ENCODE measurements at regions not wholly inside any gene's neighbourhood (a gene's known extent, or its start where the extent isn't known, plus 50 kb on each side); places are given as distances from the start of the nearest gene placed in this dataset.

DNA sequence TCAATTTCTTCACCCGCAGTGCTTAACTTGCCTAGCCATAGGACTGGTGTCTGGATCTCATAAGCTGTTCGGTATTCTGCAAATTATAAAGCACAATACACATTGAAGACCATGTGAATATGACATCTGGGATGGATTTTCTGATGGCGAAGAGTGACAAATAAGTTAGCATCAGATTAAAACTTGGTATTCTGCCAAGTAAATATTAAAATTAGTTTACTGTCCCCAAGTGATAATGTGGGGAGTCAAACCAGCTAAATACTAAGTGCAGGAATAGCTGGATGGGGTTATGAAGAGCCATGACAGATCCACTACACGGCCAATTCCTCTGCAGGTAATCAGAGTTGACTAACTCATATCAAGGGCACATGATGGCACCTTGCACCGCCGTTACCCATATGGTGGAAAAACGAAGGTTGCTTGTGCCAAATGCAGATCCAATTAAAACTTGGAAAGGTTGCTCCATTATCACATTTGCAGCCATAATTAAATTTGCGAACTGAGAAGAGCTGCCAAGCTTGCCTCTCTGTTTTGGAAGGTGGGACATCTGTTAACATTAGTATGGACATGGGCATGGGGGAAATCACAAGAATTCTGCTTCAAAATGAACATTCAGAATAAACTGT lies 114.9 kb upstream of the TOM1L1 start:
- dilution Hi-C loops (cut with MboI; ENCODE audit: extremely low pct_ligation_motif_present, low sequenced_read_pairs), result no loop called here
- no peaks in the 10 kb centered on the region for H3K9me3 ChIP-seq (ENCODE audit: control insufficient read depth, low read depth, low read length)
- H3K27ac ChIP-seq (ENCODE audit: control insufficient read depth, insufficient read depth, low read length), result no peak overlapping the region
- no peak overlapping the region for H3K4me3 ChIP-seq (ENCODE audit: control insufficient read depth in 2 of 3, extremely low read depth in 1 of 3, insufficient read depth in 2 of 3, low read depth in 1 of 3, low read length in 3 of 3)
- no peak overlapping the region for H3K9ac ChIP-seq (ENCODE audit: control insufficient read depth, extremely low read depth, insufficient read depth, low read length)
- H3K9me1 ChIP-seq (ENCODE audit: control insufficient read depth, extremely low read depth, insufficient read depth, low read length), result no peaks in the 10 kb centered on the region
- H3K36me3 ChIP-seq (ENCODE audit: control insufficient read depth in 2 of 2, extremely low read depth in 1 of 2, insufficient read depth in 2 of 2, low read length in 2 of 2), result no peaks in the 10 kb centered on the region
- H2AFZ ChIP-seq (ENCODE audit: control insufficient read depth, low read length), result no peak overlapping the region
- H4K20me1 ChIP-seq (ENCODE audit: control insufficient read depth, extremely low read depth, insufficient read depth, low read length), result no peaks in the 10 kb centered on the region
- no peak for FAIRE-seq
- H3K4me2 ChIP-seq (ENCODE audit: control insufficient read depth, extremely low read depth, insufficient read depth, low read depth, low read length), result no peak overlapping the region
- H3K4me1 ChIP-seq (ENCODE audit: control insufficient read depth, extremely low read depth, insufficient read depth, low read length), result no peaks in the 10 kb centered on the region
- DNase-seq (ENCODE audit: low read depth, low spot score), result no peak
- no peaks in the 10 kb centered on the region for H3K27me3 ChIP-seq (ENCODE audit: control insufficient read depth, extremely low read depth, insufficient read depth, low read length)
- no peaks in the 10 kb centered on the region for H3K79me2 ChIP-seq (ENCODE audit: control insufficient read depth, insufficient read depth, low read length)
- no peak for TF ChIP-seq EZH2 (IDR thresholded peaks at IDR 0.05; ENCODE audit: low read length)
- TF ChIP-seq, protein P1, sequence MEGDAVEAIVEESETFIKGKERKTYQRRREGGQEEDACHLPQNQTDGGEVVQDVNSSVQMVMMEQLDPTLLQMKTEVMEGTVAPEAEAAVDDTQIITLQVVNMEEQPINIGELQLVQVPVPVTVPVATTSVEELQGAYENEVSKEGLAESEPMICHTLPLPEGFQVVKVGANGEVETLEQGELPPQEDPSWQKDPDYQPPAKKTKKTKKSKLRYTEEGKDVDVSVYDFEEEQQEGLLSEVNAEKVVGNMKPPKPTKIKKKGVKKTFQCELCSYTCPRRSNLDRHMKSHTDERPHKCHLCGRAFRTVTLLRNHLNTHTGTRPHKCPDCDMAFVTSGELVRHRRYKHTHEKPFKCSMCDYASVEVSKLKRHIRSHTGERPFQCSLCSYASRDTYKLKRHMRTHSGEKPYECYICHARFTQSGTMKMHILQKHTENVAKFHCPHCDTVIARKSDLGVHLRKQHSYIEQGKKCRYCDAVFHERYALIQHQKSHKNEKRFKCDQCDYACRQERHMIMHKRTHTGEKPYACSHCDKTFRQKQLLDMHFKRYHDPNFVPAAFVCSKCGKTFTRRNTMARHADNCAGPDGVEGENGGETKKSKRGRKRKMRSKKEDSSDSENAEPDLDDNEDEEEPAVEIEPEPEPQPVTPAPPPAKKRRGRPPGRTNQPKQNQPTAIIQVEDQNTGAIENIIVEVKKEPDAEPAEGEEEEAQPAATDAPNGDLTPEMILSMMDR (optimal IDR thresholded peaks at IDR 0.05 in 1 of 3, IDR thresholded peaks at IDR 0.05 in 1 of 3, conservative IDR thresholded peaks at IDR 0.05 in 1 of 3; ENCODE audit: extremely low read depth in 1 of 3, insufficient read depth in 2 of 3, low read length in 3 of 3), result no peak

DNA sequence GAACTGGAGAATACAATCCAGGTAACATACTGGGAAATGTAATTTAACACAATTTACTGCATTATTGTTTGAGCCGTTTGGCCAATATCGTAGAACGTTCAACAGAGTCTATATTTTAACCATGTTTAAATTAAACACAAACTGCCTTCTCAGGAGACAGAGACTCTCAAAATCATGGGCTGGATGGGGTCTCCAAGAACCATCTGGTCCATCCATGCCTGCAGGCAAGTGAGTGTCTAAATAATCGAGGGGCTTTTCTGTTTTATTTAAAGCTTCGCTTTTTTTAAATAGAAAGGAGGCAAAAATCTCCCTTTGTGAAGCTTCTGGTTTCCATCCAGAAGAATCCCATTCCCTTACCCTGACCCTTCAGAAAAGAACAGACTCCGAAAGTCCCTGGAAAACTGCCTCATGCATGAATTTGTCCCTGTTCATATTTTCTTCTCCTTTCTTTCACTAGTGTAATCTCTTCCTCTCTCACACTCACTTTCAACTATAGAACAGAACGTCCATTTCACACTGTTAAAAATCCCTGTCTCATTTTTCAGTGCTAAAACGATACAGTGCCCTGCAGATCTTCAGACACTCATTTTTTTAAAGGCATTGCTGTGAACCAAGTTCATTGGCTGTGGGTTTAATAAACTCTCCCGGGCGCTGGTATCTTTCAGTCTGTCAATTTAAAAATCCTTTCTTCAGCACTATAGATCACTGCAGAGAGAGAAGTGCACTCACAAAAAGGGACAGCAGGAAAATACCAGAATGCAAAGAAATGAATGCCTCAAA lies 111.4 kb upstream of the TOM1L1 start:
- Histone ChIP-seq H3K9ac (ENCODE audit: control insufficient read depth, extremely low read depth, insufficient read depth, low read length) (no peak overlapping the region), H3K9me1 (ENCODE audit: control insufficient read depth, extremely low read depth, insufficient read depth, low read length) (no peaks in the 10 kb centered on the region), H3K27me3 (ENCODE audit: control insufficient read depth, extremely low read depth, insufficient read depth, low read length) (no peaks in the 10 kb centered on the region), H3K4me2 (ENCODE audit: control insufficient read depth, extremely low read depth, insufficient read depth, low read depth, low read length) (no peak overlapping the region), H3K36me3 (ENCODE audit: control insufficient read depth in 2 of 2, extremely low read depth in 1 of 2, insufficient read depth in 2 of 2, low read length in 2 of 2) (no peaks in the 10 kb centered on the region), H2AFZ (ENCODE audit: control insufficient read depth, low read length) (no peak overlapping the region), H3K9me3 (ENCODE audit: control insufficient read depth, low read depth, low read length) (no peaks in the 10 kb centered on the region), H3K79me2 (ENCODE audit: control insufficient read depth, insufficient read depth, low read length) (no peaks in the 10 kb centered on the region), H3K27ac (ENCODE audit: control insufficient read depth, insufficient read depth, low read length) (no peak overlapping the region), H4K20me1 (ENCODE audit: control insufficient read depth, extremely low read depth, insufficient read depth, low read length) (no peaks in the 10 kb centered on the region), H3K4me1 (ENCODE audit: control insufficient read depth, extremely low read depth, insufficient read depth, low read length) (no peaks in the 10 kb centered on the region), H3K4me3 (ENCODE audit: control insufficient read depth in 2 of 3, extremely low read depth in 1 of 3, insufficient read depth in 2 of 3, low read depth in 1 of 3, low read length in 3 of 3) (no peak overlapping the region)
- dilution Hi-C loops (cut with MboI; ENCODE audit: extremely low pct_ligation_motif_present, low sequenced_read_pairs), result no loop called here
- TF ChIP-seq EZH2 (IDR thresholded peaks at IDR 0.05; ENCODE audit: low read length), result no peak
- TF ChIP-seq, protein P1 (optimal IDR thresholded peaks at IDR 0.05 in 1 of 3, IDR thresholded peaks at IDR 0.05 in 1 of 3, conservative IDR thresholded peaks at IDR 0.05 in 1 of 3; ENCODE audit: extremely low read depth in 1 of 3, insufficient read depth in 2 of 3, low read length in 3 of 3), result no peak
- FAIRE-seq (no peak), DNase-seq (ENCODE audit: low read depth, low spot score) (no peak)
